ENCODE measurements at regions not wholly inside any gene's neighbourhood (a gene's known extent, or its start where the extent isn't known, plus 50 kb on each side); places are given as distances from the start of the nearest gene placed in this dataset.

GRCh38 chr20:56956534-56956933 lies 309.9 kb downstream of the BMP7 start:
- H3K27me3 ChIP-seq: no peaks in the 10 kb centered on the region
- TF ChIP-seq CTCF (IDR thresholded peaks at IDR 0.05) (no peak), POLR2A (IDR thresholded peaks at IDR 0.05) (no peak), POLR2AphosphoS5 (IDR thresholded peaks at IDR 0.05; ENCODE audit: insufficient read depth in 1 of 2, low read depth in 1 of 2) (no peak)
- peaks cover 22% of the 10 kb centered on the region for H3K4me1 ChIP-seq
- intact Hi-C loops (cut with DNase I): no loop called here
- H3K36me3 ChIP-seq: no peaks in the 10 kb centered on the region
- no peak overlapping the region for H3K27ac ChIP-seq
- no peak for DNase-seq (ENCODE audit: extremely low spot score in 2 of 2)
- no peak overlapping the region for H3K4me3 ChIP-seq
- H3K9me3 ChIP-seq: no peaks in the 10 kb centered on the region

- Histone ChIP-seq H3K27me3 (no peaks in the 10 kb centered on the region), H3K9me3 (no peaks in the 10 kb centered on the region), H3K27ac (no peak overlapping the region), H3K4me1 (peaks cover 18% of the 10 kb centered on the region), H3K36me3 (no peaks in the 10 kb centered on the region), H3K4me3 (no peak overlapping the region)
- TF ChIP-seq CTCF (IDR thresholded peaks at IDR 0.05) (no peak), POLR2AphosphoS5 (IDR thresholded peaks at IDR 0.05; ENCODE audit: insufficient read depth in 1 of 2, low read depth in 1 of 2) (peak in 1 of 2 donors; percentile 2), POLR2A (IDR thresholded peaks at IDR 0.05) (no peak)
- intact Hi-C loops (cut with DNase I): no loop called here
- no peak for DNase-seq (ENCODE audit: extremely low spot score in 2 of 2)
Measured at GRCh38 chr20:56957737-56958553, 308.5 kb downstream of the BMP7 start.

GRCh38 chr20:56964901-56965300 lies 301.5 kb downstream of the BMP7 start:
- intact Hi-C loops (cut with DNase I): no loop called here
- Histone ChIP-seq H3K36me3 (no peaks in the 10 kb centered on the region), H3K4me3 (no peak overlapping the region), H3K4me1 (no peaks in the 10 kb centered on the region), H3K27ac (no peak overlapping the region), H3K9me3 (no peaks in the 10 kb centered on the region), H3K27me3 (no peaks in the 10 kb centered on the region)
- DNase-seq (ENCODE audit: extremely low spot score in 2 of 2): no peak
- TF ChIP-seq CTCF (IDR thresholded peaks at IDR 0.05) (no peak), POLR2AphosphoS5 (IDR thresholded peaks at IDR 0.05; ENCODE audit: insufficient read depth in 1 of 2, low read depth in 1 of 2) (no peak), POLR2A (IDR thresholded peaks at IDR 0.05) (no peak)

- Histone ChIP-seq H3K4me3 (no peak overlapping the region), H3K27me3 (no peaks in the 10 kb centered on the region), H3K4me1 (no peaks in the 10 kb centered on the region), H3K27ac (no peak overlapping the region), H3K9me3 (no peaks in the 10 kb centered on the region), H3K36me3 (no peaks in the 10 kb centered on the region)
- intact Hi-C loops (cut with DNase I): no loop called here
- no peak for DNase-seq (ENCODE audit: extremely low spot score in 2 of 2)
- TF ChIP-seq POLR2A (IDR thresholded peaks at IDR 0.05): no peak
- TF ChIP-seq CTCF (IDR thresholded peaks at IDR 0.05): no peak
- no peak for TF ChIP-seq POLR2AphosphoS5 (IDR thresholded peaks at IDR 0.05; ENCODE audit: insufficient read depth in 1 of 2, low read depth in 1 of 2)
Measured at GRCh38 chr20:56967916-56968315, 298.5 kb downstream of the BMP7 start.

GRCh38 chr20:56968376-56969048 lies 297.9 kb downstream of the BMP7 start:
- Histone ChIP-seq H3K4me3 (no peak overlapping the region), H3K4me1 (no peaks in the 10 kb centered on the region), H3K27ac (no peak overlapping the region), H3K27me3 (no peaks in the 10 kb centered on the region), H3K9me3 (no peaks in the 10 kb centered on the region), H3K36me3 (no peaks in the 10 kb centered on the region)
- intact Hi-C loops (cut with DNase I): no loop called here
- TF ChIP-seq POLR2AphosphoS5 (IDR thresholded peaks at IDR 0.05; ENCODE audit: insufficient read depth in 1 of 2, low read depth in 1 of 2) (no peak), POLR2A (IDR thresholded peaks at IDR 0.05) (no peak), CTCF (IDR thresholded peaks at IDR 0.05) (no peak)
- DNase-seq (ENCODE audit: extremely low spot score in 2 of 2): no peak

Data from vagina (tissue), 2 donors.